ENCODE measurements at regions not wholly inside any gene's neighbourhood (a gene's known extent, or its start where the extent isn't known, plus 50 kb on each side); places are given as distances from the start of the nearest gene placed in this dataset.

- H3K9ac ChIP-seq (ENCODE audit: low read depth in 1 of 2, low read length in 2 of 2) = no peak overlapping the region
- no peaks in the 10 kb centered on the region for H3K36me3 ChIP-seq (ENCODE audit: control insufficient read depth in 1 of 2, insufficient read depth in 2 of 2, low read length in 2 of 2)
- H3K9me3 ChIP-seq (ENCODE audit: control insufficient read depth in 1 of 2, low read length in 2 of 2) = no peaks in the 10 kb centered on the region
- peaks cover 10 to 22% of the 10 kb centered on the region in 2 donors for H3K27me3 ChIP-seq (ENCODE audit: control insufficient read depth in 1 of 2, insufficient read depth in 2 of 2, low read length in 2 of 2)
- H3K4me1 ChIP-seq (ENCODE audit: control insufficient read depth in 1 of 2, insufficient read depth in 2 of 2, low read length in 2 of 2) = no peaks in the 10 kb centered on the region
- no peak overlapping the region for H3K27ac ChIP-seq (ENCODE audit: low read depth, low read length)
- H3K4me3 ChIP-seq (ENCODE audit: low read depth in 1 of 2, low read length in 2 of 2) = no peak overlapping the region
Measured at GRCh38 chr2:176589287-176589686, 320.0 kb downstream of the MTX2 start.

- H3K9ac ChIP-seq (ENCODE audit: low read depth in 1 of 2, low read length in 2 of 2) = no peak overlapping the region
- H3K9me3 ChIP-seq (ENCODE audit: control insufficient read depth in 1 of 2, low read length in 2 of 2) = no peaks in the 10 kb centered on the region
Measured at GRCh38 chr2:176589825-176590440, 320.7 kb downstream of the MTX2 start.

GRCh38 chr2:176592216-176592615 is 323.0 kb downstream of the MTX2 start:
- Histone ChIP-seq H3K4me1 (ENCODE audit: control insufficient read depth in 1 of 2, insufficient read depth in 2 of 2, low read length in 2 of 2) (no peaks in the 10 kb centered on the region), H3K27me3 (ENCODE audit: control insufficient read depth in 1 of 2, insufficient read depth in 2 of 2, low read length in 2 of 2) (peaks cover 6 to 14% of the 10 kb centered on the region in 2 donors), H3K27ac (ENCODE audit: low read depth, low read length) (no peak overlapping the region), H3K9ac (ENCODE audit: low read depth in 1 of 2, low read length in 2 of 2) (no peak overlapping the region), H3K36me3 (ENCODE audit: control insufficient read depth in 1 of 2, insufficient read depth in 2 of 2, low read length in 2 of 2) (no peaks in the 10 kb centered on the region), H3K9me3 (ENCODE audit: control insufficient read depth in 1 of 2, low read length in 2 of 2) (no peaks in the 10 kb centered on the region), H3K4me3 (ENCODE audit: low read depth in 1 of 2, low read length in 2 of 2) (no peak overlapping the region)

More at GRCh38 chr2:176589825-176590440, 320.7 kb downstream of the MTX2 start:
- peaks cover 8 to 19% of the 10 kb centered on the region in 2 donors for H3K27me3 ChIP-seq (ENCODE audit: control insufficient read depth in 1 of 2, insufficient read depth in 2 of 2, low read length in 2 of 2)
- no peaks in the 10 kb centered on the region for H3K36me3 ChIP-seq (ENCODE audit: control insufficient read depth in 1 of 2, insufficient read depth in 2 of 2, low read length in 2 of 2)
- H3K4me3 ChIP-seq (ENCODE audit: low read depth in 1 of 2, low read length in 2 of 2) = no peak overlapping the region
- H3K27ac ChIP-seq (ENCODE audit: low read depth, low read length) = no peak overlapping the region
- H3K4me1 ChIP-seq (ENCODE audit: control insufficient read depth in 1 of 2, insufficient read depth in 2 of 2, low read length in 2 of 2) = no peaks in the 10 kb centered on the region

- Histone ChIP-seq H3K36me3 (ENCODE audit: control insufficient read depth in 1 of 2, insufficient read depth in 2 of 2, low read length in 2 of 2) (no peaks in the 10 kb centered on the region), H3K27me3 (ENCODE audit: control insufficient read depth in 1 of 2, insufficient read depth in 2 of 2, low read length in 2 of 2) (no peaks in the 10 kb centered on the region), H3K27ac (ENCODE audit: low read depth, low read length) (no peak overlapping the region), H3K4me1 (ENCODE audit: control insufficient read depth in 1 of 2, insufficient read depth in 2 of 2, low read length in 2 of 2) (no peaks in the 10 kb centered on the region), H3K9me3 (ENCODE audit: control insufficient read depth in 1 of 2, low read length in 2 of 2) (no peaks in the 10 kb centered on the region), H3K4me3 (ENCODE audit: low read depth in 1 of 2, low read length in 2 of 2) (no peak overlapping the region), H3K9ac (ENCODE audit: low read depth in 1 of 2, low read length in 2 of 2) (no peak overlapping the region)
Measured at GRCh38 chr2:176595986-176596385, 326.7 kb downstream of the MTX2 start.

GRCh38 chr2:176597916-176598315 is 328.7 kb downstream of the MTX2 start:
- Histone ChIP-seq H3K9ac (ENCODE audit: low read depth in 1 of 2, low read length in 2 of 2) (no peak overlapping the region), H3K27ac (ENCODE audit: low read depth, low read length) (no peak overlapping the region), H3K9me3 (ENCODE audit: control insufficient read depth in 1 of 2, low read length in 2 of 2) (no peaks in the 10 kb centered on the region), H3K4me1 (ENCODE audit: control insufficient read depth in 1 of 2, insufficient read depth in 2 of 2, low read length in 2 of 2) (no peaks in the 10 kb centered on the region), H3K4me3 (ENCODE audit: low read depth in 1 of 2, low read length in 2 of 2) (no peak overlapping the region), H3K27me3 (ENCODE audit: control insufficient read depth in 1 of 2, insufficient read depth in 2 of 2, low read length in 2 of 2) (peaks cover 4% of the 10 kb centered on the region in 2 donors), H3K36me3 (ENCODE audit: control insufficient read depth in 1 of 2, insufficient read depth in 2 of 2, low read length in 2 of 2) (no peaks in the 10 kb centered on the region)

GRCh38 chr2:176598351-176598750 is 329.1 kb downstream of the MTX2 start:
- no peak overlapping the region for H3K4me3 ChIP-seq (ENCODE audit: low read depth in 1 of 2, low read length in 2 of 2)
- peaks cover 4% of the 10 kb centered on the region in 2 donors for H3K27me3 ChIP-seq (ENCODE audit: control insufficient read depth in 1 of 2, insufficient read depth in 2 of 2, low read length in 2 of 2)
- no peak overlapping the region for H3K27ac ChIP-seq (ENCODE audit: low read depth, low read length)
- H3K4me1 ChIP-seq (ENCODE audit: control insufficient read depth in 1 of 2, insufficient read depth in 2 of 2, low read length in 2 of 2) = no peaks in the 10 kb centered on the region
- H3K36me3 ChIP-seq (ENCODE audit: control insufficient read depth in 1 of 2, insufficient read depth in 2 of 2, low read length in 2 of 2) = no peaks in the 10 kb centered on the region
- no peaks in the 10 kb centered on the region for H3K9me3 ChIP-seq (ENCODE audit: control insufficient read depth in 1 of 2, low read length in 2 of 2)
- no peak overlapping the region for H3K9ac ChIP-seq (ENCODE audit: low read depth in 1 of 2, low read length in 2 of 2)

GRCh38 chr2:176599796-176600485 is 330.7 kb downstream of the MTX2 start:
- Histone ChIP-seq H3K27ac (ENCODE audit: low read depth, low read length) (no peak overlapping the region), H3K9ac (ENCODE audit: low read depth in 1 of 2, low read length in 2 of 2) (no peak overlapping the region), H3K4me1 (ENCODE audit: control insufficient read depth in 1 of 2, insufficient read depth in 2 of 2, low read length in 2 of 2) (no peaks in the 10 kb centered on the region), H3K4me3 (ENCODE audit: low read depth in 1 of 2, low read length in 2 of 2) (no peak overlapping the region), H3K36me3 (ENCODE audit: control insufficient read depth in 1 of 2, insufficient read depth in 2 of 2, low read length in 2 of 2) (no peaks in the 10 kb centered on the region), H3K27me3 (ENCODE audit: control insufficient read depth in 1 of 2, insufficient read depth in 2 of 2, low read length in 2 of 2) (peaks cover 4 to 7% of the 10 kb centered on the region in 2 donors), H3K9me3 (ENCODE audit: control insufficient read depth in 1 of 2, low read length in 2 of 2) (no peaks in the 10 kb centered on the region)

- no peaks in the 10 kb centered on the region for H3K9me3 ChIP-seq (ENCODE audit: control insufficient read depth in 1 of 2, low read length in 2 of 2)
- H3K9ac ChIP-seq (ENCODE audit: low read depth in 1 of 2, low read length in 2 of 2) = no peak overlapping the region
- no peaks in the 10 kb centered on the region for H3K4me1 ChIP-seq (ENCODE audit: control insufficient read depth in 1 of 2, insufficient read depth in 2 of 2, low read length in 2 of 2)
- peaks cover 4 to 7% of the 10 kb centered on the region in 2 donors for H3K27me3 ChIP-seq (ENCODE audit: control insufficient read depth in 1 of 2, insufficient read depth in 2 of 2, low read length in 2 of 2)
- H3K4me3 ChIP-seq (ENCODE audit: low read depth in 1 of 2, low read length in 2 of 2) = no peak overlapping the region
- no peak overlapping the region for H3K27ac ChIP-seq (ENCODE audit: low read depth, low read length)
- H3K36me3 ChIP-seq (ENCODE audit: control insufficient read depth in 1 of 2, insufficient read depth in 2 of 2, low read length in 2 of 2) = no peaks in the 10 kb centered on the region
Measured at GRCh38 chr2:176601066-176601465, 331.8 kb downstream of the MTX2 start.

GRCh38 chr2:176612036-176612435 is 342.8 kb downstream of the MTX2 start:
- Histone ChIP-seq H3K27me3 (ENCODE audit: control insufficient read depth in 1 of 2, insufficient read depth in 2 of 2, low read length in 2 of 2) (peaks cover 4 to 5% of the 10 kb centered on the region in 2 donors), H3K9ac (ENCODE audit: low read depth in 1 of 2, low read length in 2 of 2) (no peak overlapping the region), H3K4me1 (ENCODE audit: control insufficient read depth in 1 of 2, insufficient read depth in 2 of 2, low read length in 2 of 2) (no peaks in the 10 kb centered on the region), H3K36me3 (ENCODE audit: control insufficient read depth in 1 of 2, insufficient read depth in 2 of 2, low read length in 2 of 2) (no peaks in the 10 kb centered on the region), H3K9me3 (ENCODE audit: control insufficient read depth in 1 of 2, low read length in 2 of 2) (no peaks in the 10 kb centered on the region), H3K4me3 (ENCODE audit: low read depth in 1 of 2, low read length in 2 of 2) (no peak overlapping the region), H3K27ac (ENCODE audit: low read depth, low read length) (no peak overlapping the region)

- H3K9ac ChIP-seq (ENCODE audit: low read depth in 1 of 2, low read length in 2 of 2) = no peak overlapping the region
- no peaks in the 10 kb centered on the region for H3K9me3 ChIP-seq (ENCODE audit: control insufficient read depth in 1 of 2, low read length in 2 of 2)
- H3K27ac ChIP-seq (ENCODE audit: low read depth, low read length) = no peak overlapping the region
- no peak overlapping the region for H3K4me3 ChIP-seq (ENCODE audit: low read depth in 1 of 2, low read length in 2 of 2)
- no peaks in the 10 kb centered on the region for H3K4me1 ChIP-seq (ENCODE audit: control insufficient read depth in 1 of 2, insufficient read depth in 2 of 2, low read length in 2 of 2)
- H3K27me3 ChIP-seq (ENCODE audit: control insufficient read depth in 1 of 2, insufficient read depth in 2 of 2, low read length in 2 of 2) = peaks cover 4 to 5% of the 10 kb centered on the region in 2 donors
- H3K36me3 ChIP-seq (ENCODE audit: control insufficient read depth in 1 of 2, insufficient read depth in 2 of 2, low read length in 2 of 2) = no peaks in the 10 kb centered on the region
Measured at GRCh38 chr2:176612736-176613135, 343.5 kb downstream of the MTX2 start.

Measured in duodenal mucosa (tissue), 2 donors.